H9 (cell line): ENCODE measurements at regions not wholly inside any gene's neighbourhood (a gene's known extent, or its start where the extent isn't known, plus 50 kb on each side); places are given as distances from the start of the nearest gene placed in this dataset.
A peak's percentile ranks its signal among the peaks of the same experiment; 100 is the strongest.
"Not testable (repeated sequence)": the region's sequence is repeated elsewhere in the genome, so short reads cannot be mapped to it uniquely, and the experiment has no call there.

Experiments
- DNase-seq: peaks from one replicate; pipeline ENCODE4 v3.0.0-alpha.2; 2017
- H2AFZ ChIP-seq: one replicate; pipeline ENCODE4 v1.6.1; 2013; ENCODE audit warnings: mild to moderate bottlenecking, low read length, control low read depth, moderate library complexity
- H2AK5ac ChIP-seq: 2 replicates; pipeline ENCODE4 v1.6.1; 2013; ENCODE audit warnings: low read length, control low read depth, mixed read lengths; ENCODE audit not compliant: insufficient read length
- H2BK120ac ChIP-seq: one replicate; pipeline ENCODE4 v1.6.1; 2013; ENCODE audit warnings: low read depth, mild to moderate bottlenecking, low read length, control low read depth, inconsistent platforms; ENCODE audit not compliant: poor library complexity, severe bottlenecking
- H2BK12ac ChIP-seq: 2 replicates; pipeline ENCODE4 v1.6.1; 2013; ENCODE audit warnings: low read length, control low read depth, mixed read lengths, low read depth; ENCODE audit not compliant: insufficient read length
- H2BK15ac ChIP-seq: 2 replicates; pipeline ENCODE4 v1.6.1; 2013; ENCODE audit warnings: low read depth, low read length, control low read depth
- H2BK20ac ChIP-seq: one replicate; pipeline ENCODE4 v1.6.1; 2013; ENCODE audit warnings: low read depth, mild to moderate bottlenecking, low read length, control low read depth, inconsistent platforms; ENCODE audit not compliant: poor library complexity, severe bottlenecking
- H2BK5ac ChIP-seq: 2 replicates; pipeline ENCODE4 v1.6.1; 2013; ENCODE audit warnings: low read length, control low read depth, mixed read lengths; ENCODE audit not compliant: insufficient read length
- H3K14ac ChIP-seq: 2 replicates; pipeline ENCODE4 v1.6.1; 2013; ENCODE audit warnings: low read length, control low read depth; ENCODE audit not compliant: insufficient read depth
- H3K18ac ChIP-seq: 2 replicates; pipeline ENCODE4 v1.6.1; 2013; ENCODE audit warnings: low read depth, mild to moderate bottlenecking, mixed read lengths, low read length, control low read depth; ENCODE audit not compliant: insufficient read length
- H3K23ac ChIP-seq: 2 replicates; pipeline ENCODE4 v1.6.1; 2013; ENCODE audit warnings: low read length, control low read depth, mixed read lengths, low read depth; ENCODE audit not compliant: insufficient read length
- H3K23me2 ChIP-seq: 2 replicates; pipeline ENCODE4 v1.6.1; 2013; ENCODE audit warnings: low read depth, mild to moderate bottlenecking, mixed read lengths, low read length, control low read depth; ENCODE audit not compliant: insufficient read length, poor library complexity, severe bottlenecking
- H3K27ac ChIP-seq: 2 replicates; pipeline ENCODE4 v1.5.1; 2013; ENCODE audit warnings: low read length, control low read depth, mixed read lengths, low read depth; ENCODE audit not compliant: insufficient read length
- H3K27me3 ChIP-seq: 2 replicates; pipeline ENCODE4 v1.6.1; 2013; ENCODE audit warnings: low read length, control low read depth, inconsistent platforms; ENCODE audit not compliant: insufficient read depth
- H3K4ac ChIP-seq: 2 replicates; pipeline ENCODE4 v1.6.1; 2013; ENCODE audit warnings: low read depth, mild to moderate bottlenecking, control low read depth, inconsistent platforms, low read length, moderate library complexity
- H3K4me1 ChIP-seq: 2 replicates; pipeline ENCODE4 v1.6.1; 2013; ENCODE audit warnings: low read length, control low read depth, inconsistent platforms; ENCODE audit not compliant: insufficient read depth
- H3K4me2 ChIP-seq: 2 replicates; pipeline ENCODE4 v1.6.1; 2013; ENCODE audit warnings: low read length, control low read depth, mixed read lengths; ENCODE audit not compliant: insufficient read length, insufficient read depth
- H3K56ac ChIP-seq: 2 replicates; pipeline ENCODE4 v1.6.1; 2013; ENCODE audit warnings: low read depth, mild to moderate bottlenecking, mixed read lengths, low read length, control low read depth; ENCODE audit not compliant: insufficient read length
- H3K79me1 ChIP-seq: 2 replicates; pipeline ENCODE4 v1.6.1; 2013; ENCODE audit warnings: low read depth, mild to moderate bottlenecking, moderate library complexity, low read length, control low read depth, inconsistent platforms; ENCODE audit not compliant: insufficient read depth, poor library complexity, severe bottlenecking
- H3K79me2 ChIP-seq: 2 replicates; pipeline ENCODE4 v1.6.1; 2013; ENCODE audit warnings: low read length, control low read depth, inconsistent platforms; ENCODE audit not compliant: insufficient read depth
- H3K9ac ChIP-seq: 2 replicates; pipeline ENCODE4 v1.6.1; 2013; ENCODE audit warnings: low read length, control low read depth, mixed read lengths; ENCODE audit not compliant: insufficient read length; ENCODE audit errors: extremely low read depth
- H3K9me3 ChIP-seq: one replicate; pipeline ENCODE4 v1.6.1; 2013; ENCODE audit warnings: low read depth, low read length, inconsistent platforms; ENCODE audit not compliant: control insufficient read depth
- H3T11ph ChIP-seq: one replicate; pipeline ENCODE4 v1.6.1; 2013; ENCODE audit warnings: mild to moderate bottlenecking, low read length, control low read depth, inconsistent platforms
- H4K20me1 ChIP-seq: one replicate; pipeline ENCODE4 v1.6.1; 2013; ENCODE audit not compliant: control insufficient read depth, insufficient read length, insufficient read depth
- H4K5ac ChIP-seq: 2 replicates; pipeline ENCODE4 v1.6.1; 2013; ENCODE audit warnings: low read depth, mild to moderate bottlenecking, mixed read lengths, low read length, control low read depth; ENCODE audit not compliant: insufficient read length
- H4K8ac ChIP-seq: replicated peaks from 2 replicates; pipeline ENCODE4 v1.6.1; 2013; ENCODE audit warnings: low read length, control low read depth, mixed read lengths, low read depth; ENCODE audit not compliant: insufficient read length
- H4K91ac ChIP-seq: 2 replicates; pipeline ENCODE4 v1.6.1; 2013; ENCODE audit warnings: low read depth, mild to moderate bottlenecking, moderate library complexity, mixed read lengths, low read length, control low read depth; ENCODE audit not compliant: insufficient read length
- H3K27ac Mint-ChIP-seq, 3 experiments: 2 replicates in 2 of 3; 3 replicates in 1 of 3; pipeline ENCODE4 v1.8.0; 2020 to 2021; ENCODE audit warnings: mixed read lengths in 3 of 3, mild to moderate bottlenecking in 1 of 3, moderate library complexity in 1 of 3
- H3K27me3 Mint-ChIP-seq: 2 replicates; pipeline ENCODE4 v1.8.0; 2021; ENCODE audit warnings: low read depth, mild to moderate bottlenecking, moderate library complexity, mixed read lengths
- H3K36me3 Mint-ChIP-seq, 3 experiments: 2 replicates in 2 of 3; 3 replicates in 1 of 3; pipeline ENCODE4 v1.8.0; 2020 to 2021; ENCODE audit warnings: low read depth in 3 of 3, mixed read lengths in 3 of 3; ENCODE audit not compliant: insufficient read depth in 1 of 3
- H3K4me1 Mint-ChIP-seq, 2 experiments: 2 replicates each; pipeline ENCODE4 v1.8.0; 2020; ENCODE audit warnings: mixed read lengths in 2 of 2
- H3K4me3 Mint-ChIP-seq, 2 experiments: 2 replicates in 1 of 2; 3 replicates in 1 of 2; pipeline ENCODE4 v1.8.0; 2020 to 2021; ENCODE audit warnings: mild to moderate bottlenecking in 2 of 2, mixed read lengths in 2 of 2, moderate library complexity in 1 of 2
- H3K9me3 Mint-ChIP-seq, 2 experiments: 2 replicates in 1 of 2; 3 replicates in 1 of 2; pipeline ENCODE4 v1.8.0; 2020; ENCODE audit warnings: mild to moderate bottlenecking in 2 of 2, mixed read lengths in 2 of 2, moderate library complexity in 1 of 2
- CTCF ChIP-seq: fragments of 200-600 bp; sonication (generic); conservative IDR thresholded peaks from 3 replicates; pipeline ENCODE4 v1.8.0; 2021; ENCODE audit warnings: antibody characterized with exemption, mild to moderate bottlenecking
- WGBS: extraction: QIAGEN DNeasy Blood & Tissue Kit; methylation state at CpG from one replicate; pipeline ENCODE4 v1.1.7; 2013; ENCODE audit warnings: missing lambda C conversion rate, low lambda C conversion rate, mixed read lengths; ENCODE audit not compliant: insufficient read length; ENCODE audit errors: extremely low coverage; 5-methylcytosine and 5-hydroxymethylcytosine counted together

- Histone ChIP-seq H3K9me3 (peaks cover 11% of the 10 kb centered on the region), H3K27ac (no peak overlapping the region), H3K14ac (no peak overlapping the region), H4K8ac (no peak overlapping the region), H3K4me2 (no peak overlapping the region), H3K79me1 (no peaks in the 10 kb centered on the region), H2BK120ac (no peak overlapping the region), H3K4ac (no peak overlapping the region), H3K18ac (no peak overlapping the region), H3K79me2 (no peaks in the 10 kb centered on the region), H3K4me1 (no peaks in the 10 kb centered on the region), H3K9ac (no peak overlapping the region), H2AFZ (no peak overlapping the region), H2BK20ac (no peak overlapping the region), H4K91ac (no peak overlapping the region), H2AK5ac (no peak overlapping the region), H3K23me2 (no peaks in the 10 kb centered on the region), H3K23ac (no peak overlapping the region), H2BK15ac (no peak overlapping the region), H4K20me1 (no peaks in the 10 kb centered on the region), H2BK12ac (no peak overlapping the region), H3T11ph (no peak overlapping the region), H4K5ac (no peak overlapping the region), H3K56ac (no peak overlapping the region), H3K27me3 (no peaks in the 10 kb centered on the region), H2BK5ac (no peak overlapping the region)
- Mint-ChIP-seq H3K27ac (peak overlapping the region in 1 of 3 experiments; percentile 82; a peak in 1 of 7 replicates), H3K4me1 (peaks cover 0 to 2% of the 10 kb centered on the region in 2 experiments; a peak in 1 of 4 replicates), H3K27me3 (peaks cover 2% of the 10 kb centered on the region; the same call in 1 of the 2 replicates), H3K9me3 (peaks cover 0 to 2% of the 10 kb centered on the region in 2 experiments; a peak in 1 of 5 replicates), H3K4me3 (no peak overlapping the region), H3K36me3 (no peaks in the 10 kb centered on the region)
- no CpG with 5 or more reads among the region's 7 CpGs for WGBS
- no peak for TF ChIP-seq CTCF
- no peak for DNase-seq
Observed at GRCh38 chr12:5114436-5114835, 70.8 kb downstream of the KCNA5 start.

GRCh38 chr12:5121784-5122183 lies 78.1 kb downstream of the KCNA5 start:
- H4K20me1 ChIP-seq, H3K18ac ChIP-seq, H3K4me2 ChIP-seq, H2BK120ac ChIP-seq, H3K79me1 ChIP-seq, H3K9ac ChIP-seq, H3T11ph ChIP-seq, H3K36me3 Mint-ChIP-seq, H3K27ac ChIP-seq, H2BK5ac ChIP-seq, H2BK12ac ChIP-seq, H2BK20ac ChIP-seq, H2AFZ ChIP-seq, H3K27ac Mint-ChIP-seq, H3K23me2 ChIP-seq, H3K4me3 Mint-ChIP-seq, H3K14ac ChIP-seq, H3K4me1 Mint-ChIP-seq, H4K8ac ChIP-seq, H2BK15ac ChIP-seq, H4K5ac ChIP-seq, H2AK5ac ChIP-seq, H3K56ac ChIP-seq, DNase-seq, H4K91ac ChIP-seq, H3K4me1 ChIP-seq, H3K9me3 ChIP-seq, H3K27me3 Mint-ChIP-seq, H3K79me2 ChIP-seq, H3K9me3 Mint-ChIP-seq, H3K23ac ChIP-seq, H3K4ac ChIP-seq, H3K27me3 ChIP-seq: not testable (repeated sequence)
- WGBS: no CpG with 5 or more reads among the region's 20 CpGs
